Cortex of kidney (tissue), 1 donor: ENCODE measurements at regions not wholly inside any gene's neighbourhood (a gene's known extent, or its start where the extent isn't known, plus 50 kb on each side); places are given as distances from the start of the nearest gene placed in this dataset.

Experiments used
- DNase-seq: peaks from one replicate; lab custom pipeline; 2025; lab: John Stamatoyannopoulos, UW

- no peak for DNase-seq
These were observed 110.2 kb upstream of the SPATA13 start for GRCh38 chr13:24050292-24050711.

GRCh38 chr13:24050796-24051715, 109.5 kb upstream of the SPATA13 start:
- DNase-seq = no peak

- no peak for DNase-seq
These were observed 107.7 kb upstream of the SPATA13 start for GRCh38 chr13:24052547-24053518.

- DNase-seq = no peak
These were observed 106.8 kb upstream of the SPATA13 start for GRCh38 chr13:24053519-24054251.

- DNase-seq = no peak
These were observed 103.8 kb upstream of the SPATA13 start for GRCh38 chr13:24056616-24057137.

GRCh38 chr13:24060993-24061392, 99.5 kb upstream of the SPATA13 start:
- DNase-seq = no peak

GRCh38 chr13:24063281-24063877, 97.1 kb upstream of the SPATA13 start:
- DNase-seq = no peak

- no peak for DNase-seq
These were observed 96.1 kb upstream of the SPATA13 start for GRCh38 chr13:24064371-24064770.

GRCh38 chr13:24065176-24065575, 95.3 kb upstream of the SPATA13 start:
- DNase-seq = no peak

GRCh38 chr13:24066405-24067295, 93.9 kb upstream of the SPATA13 start:
- DNase-seq = no peak

GRCh38 chr13:24068472-24068871, 92.0 kb upstream of the SPATA13 start:
- no peak for DNase-seq

GRCh38 chr13:24071016-24071415, 89.5 kb upstream of the SPATA13 start:
- no peak for DNase-seq

- no peak for DNase-seq
These were observed 89.0 kb upstream of the SPATA13 start for GRCh38 chr13:24071423-24072075.

GRCh38 chr13:24073657-24074056, 86.9 kb upstream of the SPATA13 start:
- DNase-seq = no peak

- no peak for DNase-seq
These were observed 85.8 kb upstream of the SPATA13 start for GRCh38 chr13:24074678-24075077.

GRCh38 chr13:24075137-24075975, 85.2 kb upstream of the SPATA13 start:
- no peak for DNase-seq

- no peak for DNase-seq
These were observed 84.4 kb upstream of the SPATA13 start for GRCh38 chr13:24076109-24076508.

GRCh38 chr13:24076636-24077035, 83.9 kb upstream of the SPATA13 start:
- DNase-seq = no peak

- DNase-seq = no peak
These were observed 80.4 kb upstream of the SPATA13 start for GRCh38 chr13:24080134-24080533.
